ENCODE measurements at regions not wholly inside any gene's neighbourhood (a gene's known extent, or its start where the extent isn't known, plus 50 kb on each side); places are given as distances from the start of the nearest gene placed in this dataset.

GRCh38 chr18:30081122-30081521 is 961.4 kb downstream of the DSC3 start:
- Histone ChIP-seq H3K36me3 (ENCODE audit: control insufficient read depth in 2 of 2, insufficient read depth in 2 of 2, low read length in 1 of 2) (no peaks in the 10 kb centered on the region), H2AFZ (ENCODE audit: control insufficient read depth, low read depth, low read length) (no peak overlapping the region), H3K9ac (ENCODE audit: control insufficient read depth, insufficient read depth, low read length) (no peak overlapping the region), H3K27ac (ENCODE audit: control insufficient read depth, insufficient read depth) (no peak overlapping the region), H3K27me3 (replicated peaks in 1 of 2; ENCODE audit: control insufficient read depth in 2 of 2, insufficient read depth in 2 of 2, low read length in 1 of 2) (no peaks in the 10 kb centered on the region), H3K9me3 (replicated peaks; ENCODE audit: control insufficient read depth, insufficient read depth, low read length) (no peaks in the 10 kb centered on the region), H3K4me3 (no peak overlapping the region), H3K4me1 (ENCODE audit: control insufficient read depth, insufficient read depth, low read length) (no peaks in the 10 kb centered on the region), H3K79me2 (ENCODE audit: control insufficient read depth, insufficient read depth, low read length) (no peaks in the 10 kb centered on the region), H3K4me2 (ENCODE audit: control insufficient read depth, insufficient read depth) (no peak overlapping the region), H4K20me1 (ENCODE audit: control insufficient read depth, insufficient read depth) (no peaks in the 10 kb centered on the region)
- TF ChIP-seq SREBF2 (IDR thresholded peaks at IDR 0.05; ENCODE audit: low read length) = no peak
- BruUV-seq (replicated peaks) = no TSS peak
- in situ Hi-C loops (cut with MboI) = no loop called here
- ATAC-seq (peak; percentile 48; the same call in 2 of the 3 replicates), DNase-seq (ENCODE audit: low read depth, low spot score) (no peak), FAIRE-seq (no peak)
- RAD21 ChIA-PET (ENCODE audit: unreplicated experiment) = no interaction called here
- POLR2A ChIA-PET = no interaction called here
- SMC1A ChIA-PET (ENCODE audit: uncharacterized antibody, unreplicated experiment) = no interaction called here
- CTCF ChIA-PET = interaction anchor here (1.6 kb wide), 1 partner anchor 200 kb away, joined by 4 read pairs; no protein-coding TSS in a partner anchor
- intact Hi-C loops (cut with micrococcal nuclease; ENCODE audit: unreplicated experiment) = no loop called here

- H3K79me2 ChIP-seq (ENCODE audit: control insufficient read depth, insufficient read depth, low read length) = no peaks in the 10 kb centered on the region
- FAIRE-seq = no peak
- ChIA-PET POLR2A (interaction anchor here (0.7 kb wide), 1 partner anchor 1974 kb away, joined by 3 read pairs; no protein-coding TSS in a partner anchor), SMC1A (ENCODE audit: uncharacterized antibody, unreplicated experiment) (interaction anchor here (0.6 kb wide), 1 partner anchor 635 kb away, joined by 3 read pairs; no protein-coding TSS in a partner anchor), CTCF (no interaction called here), RAD21 (ENCODE audit: unreplicated experiment) (no interaction called here)
- no peak for ATAC-seq
- H3K9ac ChIP-seq (ENCODE audit: control insufficient read depth, insufficient read depth, low read length) = no peak overlapping the region
- H3K36me3 ChIP-seq (ENCODE audit: control insufficient read depth in 2 of 2, insufficient read depth in 2 of 2, low read length in 1 of 2) = no peaks in the 10 kb centered on the region
- DNase-seq (ENCODE audit: low read depth, low spot score) = no peak
- no peaks in the 10 kb centered on the region for H3K27me3 ChIP-seq (replicated peaks in 1 of 2; ENCODE audit: control insufficient read depth in 2 of 2, insufficient read depth in 2 of 2, low read length in 1 of 2)
- no peak overlapping the region for H3K27ac ChIP-seq (ENCODE audit: control insufficient read depth, insufficient read depth)
- H4K20me1 ChIP-seq (ENCODE audit: control insufficient read depth, insufficient read depth) = no peaks in the 10 kb centered on the region
- H3K4me3 ChIP-seq = no peak overlapping the region
- in situ Hi-C loops (cut with MboI) = no loop called here
- H2AFZ ChIP-seq (ENCODE audit: control insufficient read depth, low read depth, low read length) = no peak overlapping the region
- no peaks in the 10 kb centered on the region for H3K9me3 ChIP-seq (replicated peaks; ENCODE audit: control insufficient read depth, insufficient read depth, low read length)
- intact Hi-C loops (cut with micrococcal nuclease; ENCODE audit: unreplicated experiment) = no loop called here
- no TSS peak for BruUV-seq (replicated peaks)
- H3K4me2 ChIP-seq (ENCODE audit: control insufficient read depth, insufficient read depth) = no peak overlapping the region
- WGBS (ENCODE audit: insufficient coverage, insufficient replicate concordance, low lambda C conversion rate, missing lambda C conversion rate) = 14% methylated on average over 5 of the region's 5 CpGs
- H3K4me1 ChIP-seq (ENCODE audit: control insufficient read depth, insufficient read depth, low read length) = no peaks in the 10 kb centered on the region
- TF ChIP-seq ZBTB40 (IDR thresholded peaks at IDR 0.05; ENCODE audit: borderline replicate concordance) = no peak
- TF ChIP-seq SP1 (IDR thresholded peaks at IDR 0.05; ENCODE audit: low read depth, low read length) = no peak
- TF ChIP-seq SPI1 (IDR thresholded peaks at IDR 0.05; ENCODE audit: borderline replicate concordance, insufficient read depth, low read depth, low read length) = no peak
- no peak for TF ChIP-seq JUND (IDR thresholded peaks at IDR 0.05; ENCODE audit: low read depth, low read length)
- TF ChIP-seq CBX3 (IDR thresholded peaks at IDR 0.05; ENCODE audit: borderline replicate concordance, low read depth) = no peak
- no peak for TF ChIP-seq SRF (IDR thresholded peaks at IDR 0.05; ENCODE audit: low read depth in 2 of 2, low read length in 2 of 2)
- TF ChIP-seq ESRRA (IDR thresholded peaks at IDR 0.05; ENCODE audit: low read length) = no peak
- no peak for TF ChIP-seq ATF2 (IDR thresholded peaks at IDR 0.05; ENCODE audit: low read length)
Measured at GRCh38 chr18:30072609-30073385, 969.7 kb downstream of the DSC3 start.
